Endothelial cell of umbilical vein (primary cell): ENCODE measurements at regions not wholly inside any gene's neighbourhood (a gene's known extent, or its start where the extent isn't known, plus 50 kb on each side); places are given as distances from the start of the nearest gene placed in this dataset.

ENCODE experiments used
- EZH2 ChIP-seq: IDR thresholded peaks from 2 replicates; pipeline ENCODE4 v1.6.1; 2012; ENCODE audit warnings: borderline replicate concordance, low read depth, mild to moderate bottlenecking, moderate library complexity, low read length, inconsistent platforms; ENCODE audit not compliant: severe bottlenecking
- POLR2A ChIP-seq: IDR thresholded peaks from 2 replicates; pipeline ENCODE4 v1.6.1; 2012; ENCODE audit warnings: low read depth, mild to moderate bottlenecking, control low read depth, low read length
- TF ChIP-seq, protein P1 (sequence below): IDR thresholded peaks from 2 replicates; pipeline ENCODE4 v1.6.1; 2011; ENCODE audit not compliant: insufficient read depth, insufficient read length
- TF ChIP-seq, protein P2 (sequence below), 2 donors: IDR thresholded peaks; 1 replicate in 1 of 2; 2 replicates in 1 of 2; pipeline ENCODE4 v1.5.1; 2011; ENCODE audit warnings: low read length in 2 of 2, mild to moderate bottlenecking in 2 of 2, moderate library complexity in 2 of 2, control low read depth in 1 of 2, inconsistent platforms in 1 of 2, low read depth in 1 of 2; ENCODE audit not compliant: insufficient read depth in 1 of 2; ENCODE audit errors: extremely low read depth in 1 of 2

DNA sequence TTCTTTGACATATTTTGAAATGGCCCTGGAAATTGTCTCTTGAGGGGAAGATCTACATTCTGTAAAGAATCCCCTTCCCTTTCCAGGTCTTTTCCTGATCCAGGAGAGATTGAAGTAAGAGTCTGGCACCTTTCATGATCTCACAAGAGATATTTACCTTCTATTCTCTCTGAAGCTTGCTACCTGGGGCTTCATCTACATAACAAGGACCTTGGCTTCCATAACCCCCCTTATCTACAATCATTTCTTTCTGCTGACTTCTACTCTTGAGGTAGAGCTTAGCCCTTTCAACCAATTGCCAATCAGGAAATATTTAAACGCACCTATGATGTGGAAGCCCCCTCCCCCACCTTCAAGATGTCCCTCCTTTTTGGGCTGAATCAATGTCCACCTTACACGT is 383.7 kb upstream of the MAGEB18 start:
- no peak for TF ChIP-seq POLR2A
- TF ChIP-seq, protein P1, sequence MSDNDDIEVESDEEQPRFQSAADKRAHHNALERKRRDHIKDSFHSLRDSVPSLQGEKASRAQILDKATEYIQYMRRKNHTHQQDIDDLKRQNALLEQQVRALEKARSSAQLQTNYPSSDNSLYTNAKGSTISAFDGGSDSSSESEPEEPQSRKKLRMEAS, result no peak
- TF ChIP-seq, protein P2, sequence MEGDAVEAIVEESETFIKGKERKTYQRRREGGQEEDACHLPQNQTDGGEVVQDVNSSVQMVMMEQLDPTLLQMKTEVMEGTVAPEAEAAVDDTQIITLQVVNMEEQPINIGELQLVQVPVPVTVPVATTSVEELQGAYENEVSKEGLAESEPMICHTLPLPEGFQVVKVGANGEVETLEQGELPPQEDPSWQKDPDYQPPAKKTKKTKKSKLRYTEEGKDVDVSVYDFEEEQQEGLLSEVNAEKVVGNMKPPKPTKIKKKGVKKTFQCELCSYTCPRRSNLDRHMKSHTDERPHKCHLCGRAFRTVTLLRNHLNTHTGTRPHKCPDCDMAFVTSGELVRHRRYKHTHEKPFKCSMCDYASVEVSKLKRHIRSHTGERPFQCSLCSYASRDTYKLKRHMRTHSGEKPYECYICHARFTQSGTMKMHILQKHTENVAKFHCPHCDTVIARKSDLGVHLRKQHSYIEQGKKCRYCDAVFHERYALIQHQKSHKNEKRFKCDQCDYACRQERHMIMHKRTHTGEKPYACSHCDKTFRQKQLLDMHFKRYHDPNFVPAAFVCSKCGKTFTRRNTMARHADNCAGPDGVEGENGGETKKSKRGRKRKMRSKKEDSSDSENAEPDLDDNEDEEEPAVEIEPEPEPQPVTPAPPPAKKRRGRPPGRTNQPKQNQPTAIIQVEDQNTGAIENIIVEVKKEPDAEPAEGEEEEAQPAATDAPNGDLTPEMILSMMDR (IDR thresholded peaks at IDR 0.05; ENCODE audit: extremely low read depth in 1 of 2, insufficient read depth in 1 of 2, low read depth in 1 of 2, low read length in 2 of 2), result no peak
- TF ChIP-seq EZH2, result no peak
